ENCODE measurements at regions not wholly inside any gene's neighbourhood (a gene's known extent, or its start where the extent isn't known, plus 50 kb on each side); places are given as distances from the start of the nearest gene placed in this dataset.
"Not testable (repeated sequence)": the region's sequence is repeated elsewhere in the genome, so short reads cannot be mapped to it uniquely, and the experiment has no call there.

DNA sequence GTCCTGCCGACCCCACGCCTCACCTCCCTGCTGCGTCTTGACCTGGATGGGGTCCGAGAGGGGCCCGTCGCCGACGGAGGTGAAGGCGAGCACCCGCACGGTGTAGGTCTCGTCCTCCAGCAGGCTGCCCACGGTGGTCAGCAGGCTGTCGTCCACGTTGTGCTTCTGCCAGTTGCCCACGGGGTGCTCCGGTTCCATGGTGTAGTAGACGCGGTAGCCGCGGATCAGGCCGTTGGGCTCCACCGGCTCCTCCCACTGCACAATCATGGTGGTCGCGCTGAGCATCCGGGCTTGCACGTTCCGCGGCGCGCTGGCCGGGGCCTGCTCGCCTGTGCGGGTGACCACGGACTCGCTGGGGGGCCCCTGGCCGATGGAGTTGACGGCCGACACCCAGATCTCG, 96.7 kb downstream of the PTPRS start:
- Histone ChIP-seq H3K36me3 (ENCODE audit: insufficient read depth, low read length) (peaks cover 8% of the 10 kb centered on the region), H3K27ac (ENCODE audit: low read length) (no peak overlapping the region)
- TF ChIP-seq MXI1 (conservative IDR thresholded peaks at IDR 0.05; ENCODE audit: poor library complexity, severe bottlenecking) (no peak), RAD21 (conservative IDR thresholded peaks at IDR 0.05) (no peak), SMC3 (conservative IDR thresholded peaks at IDR 0.05; ENCODE audit: poor library complexity) (no peak), EP300 (conservative IDR thresholded peaks at IDR 0.05; ENCODE audit: poor library complexity, severe bottlenecking) (no peak), EZH2 (IDR thresholded peaks at IDR 0.05; ENCODE audit: borderline replicate concordance, insufficient read depth, low read length, poor library complexity, severe bottlenecking) (no peak), TAF1 (IDR thresholded peaks at IDR 0.05; ENCODE audit: low read depth) (no peak), POLR2AphosphoS5 (IDR thresholded peaks at IDR 0.05) (no peak)
- TF ChIP-seq, protein P1, sequence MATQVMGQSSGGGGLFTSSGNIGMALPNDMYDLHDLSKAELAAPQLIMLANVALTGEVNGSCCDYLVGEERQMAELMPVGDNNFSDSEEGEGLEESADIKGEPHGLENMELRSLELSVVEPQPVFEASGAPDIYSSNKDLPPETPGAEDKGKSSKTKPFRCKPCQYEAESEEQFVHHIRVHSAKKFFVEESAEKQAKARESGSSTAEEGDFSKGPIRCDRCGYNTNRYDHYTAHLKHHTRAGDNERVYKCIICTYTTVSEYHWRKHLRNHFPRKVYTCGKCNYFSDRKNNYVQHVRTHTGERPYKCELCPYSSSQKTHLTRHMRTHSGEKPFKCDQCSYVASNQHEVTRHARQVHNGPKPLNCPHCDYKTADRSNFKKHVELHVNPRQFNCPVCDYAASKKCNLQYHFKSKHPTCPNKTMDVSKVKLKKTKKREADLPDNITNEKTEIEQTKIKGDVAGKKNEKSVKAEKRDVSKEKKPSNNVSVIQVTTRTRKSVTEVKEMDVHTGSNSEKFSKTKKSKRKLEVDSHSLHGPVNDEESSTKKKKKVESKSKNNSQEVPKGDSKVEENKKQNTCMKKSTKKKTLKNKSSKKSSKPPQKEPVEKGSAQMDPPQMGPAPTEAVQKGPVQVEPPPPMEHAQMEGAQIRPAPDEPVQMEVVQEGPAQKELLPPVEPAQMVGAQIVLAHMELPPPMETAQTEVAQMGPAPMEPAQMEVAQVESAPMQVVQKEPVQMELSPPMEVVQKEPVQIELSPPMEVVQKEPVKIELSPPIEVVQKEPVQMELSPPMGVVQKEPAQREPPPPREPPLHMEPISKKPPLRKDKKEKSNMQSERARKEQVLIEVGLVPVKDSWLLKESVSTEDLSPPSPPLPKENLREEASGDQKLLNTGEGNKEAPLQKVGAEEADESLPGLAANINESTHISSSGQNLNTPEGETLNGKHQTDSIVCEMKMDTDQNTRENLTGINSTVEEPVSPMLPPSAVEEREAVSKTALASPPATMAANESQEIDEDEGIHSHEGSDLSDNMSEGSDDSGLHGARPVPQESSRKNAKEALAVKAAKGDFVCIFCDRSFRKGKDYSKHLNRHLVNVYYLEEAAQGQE (IDR thresholded peaks at IDR 0.05; ENCODE audit: borderline replicate concordance), result no peak
- TF ChIP-seq, protein P2, sequence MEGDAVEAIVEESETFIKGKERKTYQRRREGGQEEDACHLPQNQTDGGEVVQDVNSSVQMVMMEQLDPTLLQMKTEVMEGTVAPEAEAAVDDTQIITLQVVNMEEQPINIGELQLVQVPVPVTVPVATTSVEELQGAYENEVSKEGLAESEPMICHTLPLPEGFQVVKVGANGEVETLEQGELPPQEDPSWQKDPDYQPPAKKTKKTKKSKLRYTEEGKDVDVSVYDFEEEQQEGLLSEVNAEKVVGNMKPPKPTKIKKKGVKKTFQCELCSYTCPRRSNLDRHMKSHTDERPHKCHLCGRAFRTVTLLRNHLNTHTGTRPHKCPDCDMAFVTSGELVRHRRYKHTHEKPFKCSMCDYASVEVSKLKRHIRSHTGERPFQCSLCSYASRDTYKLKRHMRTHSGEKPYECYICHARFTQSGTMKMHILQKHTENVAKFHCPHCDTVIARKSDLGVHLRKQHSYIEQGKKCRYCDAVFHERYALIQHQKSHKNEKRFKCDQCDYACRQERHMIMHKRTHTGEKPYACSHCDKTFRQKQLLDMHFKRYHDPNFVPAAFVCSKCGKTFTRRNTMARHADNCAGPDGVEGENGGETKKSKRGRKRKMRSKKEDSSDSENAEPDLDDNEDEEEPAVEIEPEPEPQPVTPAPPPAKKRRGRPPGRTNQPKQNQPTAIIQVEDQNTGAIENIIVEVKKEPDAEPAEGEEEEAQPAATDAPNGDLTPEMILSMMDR (IDR thresholded peaks at IDR 0.05; ENCODE audit: poor library complexity, severe bottlenecking), result no peak

DNA sequence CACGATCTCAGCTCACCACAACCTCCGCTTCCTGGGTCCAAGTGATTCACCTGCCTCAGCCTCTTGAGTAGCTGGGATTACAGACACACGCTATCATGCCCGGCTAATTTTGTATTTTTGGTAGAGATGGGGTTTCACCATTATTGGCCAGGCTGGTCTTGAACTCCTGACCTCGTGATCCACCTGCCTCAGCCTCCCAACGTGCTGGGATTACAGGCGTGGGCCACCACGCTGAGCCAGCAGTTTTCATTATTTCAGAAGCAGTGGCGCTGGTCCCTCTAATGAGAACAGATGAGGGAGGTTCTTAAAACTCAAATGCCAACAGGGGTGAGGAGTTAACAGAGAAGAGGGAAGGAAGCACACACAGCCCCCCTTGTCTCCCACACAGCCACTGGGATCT, 98.7 kb downstream of the PTPRS start:
- H3K36me3 ChIP-seq (ENCODE audit: insufficient read depth, low read length), result peaks cover 13% of the 10 kb centered on the region
- H3K9ac ChIP-seq (ENCODE audit: low read length); H2AFZ ChIP-seq (ENCODE audit: low read depth, low read length); H3K4me3 ChIP-seq (ENCODE audit: low read length); H3K79me2 ChIP-seq (replicated peaks; ENCODE audit: insufficient read depth, low read length); H3K4me2 ChIP-seq (ENCODE audit: low read length); H4K20me1 ChIP-seq (ENCODE audit: insufficient read depth); H3K9me3 ChIP-seq (ENCODE audit: low read length); H3F3A ChIP-seq (ENCODE audit: insufficient read depth, low read length, poor library complexity, severe bottlenecking); H3K9me2 ChIP-seq (ENCODE audit: insufficient read depth, low read length); H3K27me3 ChIP-seq (ENCODE audit: insufficient read depth, low read depth, low read length); H3K27ac ChIP-seq (ENCODE audit: low read length): not testable (repeated sequence)

More for the DNA sequence above, 96.7 kb downstream of the PTPRS start:
- H3K9ac ChIP-seq (ENCODE audit: low read length), result no peak overlapping the region
- H3K27me3 ChIP-seq (ENCODE audit: insufficient read depth, low read depth, low read length), result no peaks in the 10 kb centered on the region
- no peaks in the 10 kb centered on the region for H3K9me3 ChIP-seq (ENCODE audit: low read length)
- no peak overlapping the region for H2AFZ ChIP-seq (ENCODE audit: low read depth, low read length)
- no peaks in the 10 kb centered on the region for H3K9me2 ChIP-seq (ENCODE audit: insufficient read depth, low read length)
- no peak overlapping the region for H3K4me3 ChIP-seq (ENCODE audit: low read length)
- no peaks in the 10 kb centered on the region for H4K20me1 ChIP-seq (ENCODE audit: insufficient read depth)
- no peak overlapping the region for H3K4me2 ChIP-seq (ENCODE audit: low read length)
- no peaks in the 10 kb centered on the region for H3K79me2 ChIP-seq (replicated peaks; ENCODE audit: insufficient read depth, low read length)
- no peaks in the 10 kb centered on the region for H3F3A ChIP-seq (ENCODE audit: insufficient read depth, low read length, poor library complexity, severe bottlenecking)

DNA sequence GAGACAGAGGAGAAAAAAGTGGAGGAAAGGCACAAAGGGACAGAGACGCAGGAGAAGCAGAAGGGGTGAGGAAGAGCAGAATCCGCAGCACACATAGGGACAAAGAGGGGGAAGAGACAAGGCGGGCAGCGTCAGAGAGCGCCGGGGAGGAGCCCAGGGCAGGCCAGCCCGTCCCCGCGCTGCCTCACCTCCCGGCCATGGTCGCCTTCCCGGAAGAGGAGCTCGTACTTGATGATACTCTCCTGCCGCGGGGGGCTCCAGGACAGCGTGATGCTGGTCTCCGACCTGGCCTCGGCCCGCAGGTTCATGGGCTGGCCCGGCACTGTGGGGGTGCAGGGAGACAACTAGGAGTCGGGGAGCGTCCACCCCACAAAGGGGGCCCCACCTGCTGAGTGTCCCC, 100.6 kb downstream of the PTPRS start:
- Histone ChIP-seq H3K4me3 (ENCODE audit: low read length) (no peak overlapping the region), H3F3A (ENCODE audit: insufficient read depth, low read length, poor library complexity, severe bottlenecking) (no peaks in the 10 kb centered on the region), H3K9me3 (ENCODE audit: low read length) (no peaks in the 10 kb centered on the region), H2AFZ (ENCODE audit: low read depth, low read length) (no peak overlapping the region), H3K9me2 (ENCODE audit: insufficient read depth, low read length) (no peaks in the 10 kb centered on the region), H4K20me1 (ENCODE audit: insufficient read depth) (no peaks in the 10 kb centered on the region), H3K79me2 (replicated peaks; ENCODE audit: insufficient read depth, low read length) (no peaks in the 10 kb centered on the region), H3K27ac (ENCODE audit: low read length) (no peak overlapping the region), H3K9ac (ENCODE audit: low read length) (no peak overlapping the region), H3K36me3 (ENCODE audit: insufficient read depth, low read length) (peaks cover 18% of the 10 kb centered on the region), H3K27me3 (ENCODE audit: insufficient read depth, low read depth, low read length) (no peaks in the 10 kb centered on the region), H3K4me2 (ENCODE audit: low read length) (no peak overlapping the region)
- TF ChIP-seq TAF1 (IDR thresholded peaks at IDR 0.05; ENCODE audit: low read depth) (no peak), POLR2AphosphoS5 (IDR thresholded peaks at IDR 0.05) (no peak), RAD21 (conservative IDR thresholded peaks at IDR 0.05) (no peak), EZH2 (IDR thresholded peaks at IDR 0.05; ENCODE audit: borderline replicate concordance, insufficient read depth, low read length, poor library complexity, severe bottlenecking) (no peak), MXI1 (conservative IDR thresholded peaks at IDR 0.05; ENCODE audit: poor library complexity, severe bottlenecking) (no peak), SMC3 (conservative IDR thresholded peaks at IDR 0.05; ENCODE audit: poor library complexity) (no peak), EP300 (conservative IDR thresholded peaks at IDR 0.05; ENCODE audit: poor library complexity, severe bottlenecking) (no peak)
- TF ChIP-seq, protein P1 (IDR thresholded peaks at IDR 0.05; ENCODE audit: borderline replicate concordance), result no peak
- TF ChIP-seq, protein P2 (IDR thresholded peaks at IDR 0.05; ENCODE audit: poor library complexity, severe bottlenecking), result no peak
